ENCODE measurements at regions not wholly inside any gene's neighbourhood (a gene's known extent, or its start where the extent isn't known, plus 50 kb on each side); places are given as distances from the start of the nearest gene placed in this dataset.

DNA sequence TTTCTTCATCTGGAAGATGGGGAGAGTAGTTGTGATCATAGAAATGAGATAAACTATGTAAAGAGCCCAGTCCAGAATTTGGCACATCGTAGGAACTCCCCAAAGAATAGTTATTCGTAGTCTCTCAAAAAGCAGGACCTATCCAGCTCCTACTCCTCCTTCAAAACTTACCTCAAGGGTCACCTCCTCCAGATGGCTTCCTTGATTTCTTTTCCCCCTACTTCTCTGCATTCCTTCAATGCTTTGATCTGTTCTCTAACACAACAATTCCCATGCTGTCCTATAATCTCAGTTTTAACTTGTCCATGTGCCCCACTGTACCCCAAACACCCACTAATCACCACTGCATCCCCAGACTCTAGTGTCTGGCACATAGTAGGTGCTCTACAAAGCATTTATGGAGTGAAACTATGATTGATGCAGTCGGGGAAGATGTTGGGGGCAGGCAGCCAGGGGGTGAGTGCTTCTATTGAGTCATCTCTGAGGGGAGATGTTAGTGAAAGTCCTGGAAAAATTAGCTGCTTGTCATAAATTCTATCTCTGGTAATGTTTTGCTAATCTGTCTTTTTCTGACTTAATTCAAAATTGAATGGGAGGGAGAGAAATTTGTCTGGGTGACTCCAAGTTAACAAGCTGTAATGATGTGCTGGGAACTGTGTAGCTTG, 181.3 kb upstream of the KCNG1 start:
- no peak overlapping the region for H2AFZ ChIP-seq (ENCODE audit: control insufficient read depth, low read length)
- H3K36me3 ChIP-seq (ENCODE audit: control insufficient read depth in 2 of 2, extremely low read depth in 1 of 2, insufficient read depth in 2 of 2, low read length in 2 of 2): no peaks in the 10 kb centered on the region
- FAIRE-seq: no peak
- H3K4me2 ChIP-seq (ENCODE audit: control insufficient read depth, extremely low read depth, insufficient read depth, low read depth, low read length): no peak overlapping the region
- dilution Hi-C loops (cut with MboI; ENCODE audit: extremely low pct_ligation_motif_present, low sequenced_read_pairs): no loop called here
- H3K4me1 ChIP-seq (ENCODE audit: control insufficient read depth, extremely low read depth, insufficient read depth, low read length): no peaks in the 10 kb centered on the region
- H3K4me3 ChIP-seq (ENCODE audit: control insufficient read depth in 2 of 3, extremely low read depth in 1 of 3, insufficient read depth in 2 of 3, low read depth in 1 of 3, low read length in 3 of 3): no peak overlapping the region
- H4K20me1 ChIP-seq (ENCODE audit: control insufficient read depth, extremely low read depth, insufficient read depth, low read length): no peaks in the 10 kb centered on the region
- H3K9ac ChIP-seq (ENCODE audit: control insufficient read depth, extremely low read depth, insufficient read depth, low read length): no peak overlapping the region
- DNase-seq (ENCODE audit: low read depth, low spot score): no peak
- H3K79me2 ChIP-seq (ENCODE audit: control insufficient read depth, insufficient read depth, low read length): no peaks in the 10 kb centered on the region
- H3K9me1 ChIP-seq (ENCODE audit: control insufficient read depth, extremely low read depth, insufficient read depth, low read length): no peaks in the 10 kb centered on the region
- TF ChIP-seq CTCF (optimal IDR thresholded peaks at IDR 0.05 in 1 of 3, IDR thresholded peaks at IDR 0.05 in 1 of 3, conservative IDR thresholded peaks at IDR 0.05 in 1 of 3; ENCODE audit: extremely low read depth in 1 of 3, insufficient read depth in 2 of 3, low read length in 3 of 3) (no peak), EZH2 (IDR thresholded peaks at IDR 0.05; ENCODE audit: low read length) (no peak)
- H3K27ac ChIP-seq (ENCODE audit: control insufficient read depth, insufficient read depth, low read length): no peak overlapping the region
- H3K9me3 ChIP-seq (ENCODE audit: control insufficient read depth, low read depth, low read length): no peaks in the 10 kb centered on the region
- H3K27me3 ChIP-seq (ENCODE audit: control insufficient read depth, extremely low read depth, insufficient read depth, low read length): peaks cover 11% of the 10 kb centered on the region

- no peak overlapping the region for H3K4me2 ChIP-seq (ENCODE audit: control insufficient read depth, extremely low read depth, insufficient read depth, low read depth, low read length)
- FAIRE-seq: no peak
Measured at GRCh38 chr20:51202304-51202703, 179.4 kb upstream of the KCNG1 start.

More at GRCh38 chr20:51202304-51202703, 179.4 kb upstream of the KCNG1 start:
- TF ChIP-seq CTCF (optimal IDR thresholded peaks at IDR 0.05 in 1 of 3, IDR thresholded peaks at IDR 0.05 in 1 of 3, conservative IDR thresholded peaks at IDR 0.05 in 1 of 3; ENCODE audit: extremely low read depth in 1 of 3, insufficient read depth in 2 of 3, low read length in 3 of 3) (no peak), EZH2 (IDR thresholded peaks at IDR 0.05; ENCODE audit: low read length) (no peak)
- Histone ChIP-seq H3K27ac (ENCODE audit: control insufficient read depth, insufficient read depth, low read length) (no peak overlapping the region), H3K9me3 (ENCODE audit: control insufficient read depth, low read depth, low read length) (no peaks in the 10 kb centered on the region), H3K9me1 (ENCODE audit: control insufficient read depth, extremely low read depth, insufficient read depth, low read length) (no peaks in the 10 kb centered on the region), H3K27me3 (ENCODE audit: control insufficient read depth, extremely low read depth, insufficient read depth, low read length) (peaks cover 5% of the 10 kb centered on the region), H4K20me1 (ENCODE audit: control insufficient read depth, extremely low read depth, insufficient read depth, low read length) (no peaks in the 10 kb centered on the region), H3K9ac (ENCODE audit: control insufficient read depth, extremely low read depth, insufficient read depth, low read length) (no peak overlapping the region), H3K4me3 (ENCODE audit: control insufficient read depth in 2 of 3, extremely low read depth in 1 of 3, insufficient read depth in 2 of 3, low read depth in 1 of 3, low read length in 3 of 3) (no peak overlapping the region), H2AFZ (ENCODE audit: control insufficient read depth, low read length) (no peak overlapping the region), H3K79me2 (ENCODE audit: control insufficient read depth, insufficient read depth, low read length) (no peaks in the 10 kb centered on the region), H3K4me1 (ENCODE audit: control insufficient read depth, extremely low read depth, insufficient read depth, low read length) (no peaks in the 10 kb centered on the region), H3K36me3 (ENCODE audit: control insufficient read depth in 2 of 2, extremely low read depth in 1 of 2, insufficient read depth in 2 of 2, low read length in 2 of 2) (no peaks in the 10 kb centered on the region)
- no peak for DNase-seq (ENCODE audit: low read depth, low spot score)
- dilution Hi-C loops (cut with MboI; ENCODE audit: extremely low pct_ligation_motif_present, low sequenced_read_pairs): no loop called here
